HL-60/S4 treated with retinoic acid at 250 ng/mL for 4 days and 3 days (cell line): ENCODE measurements at regions not wholly inside any gene's neighbourhood (a gene's known extent, or its start where the extent isn't known, plus 50 kb on each side); places are given as distances from the start of the nearest gene placed in this dataset.

Experiments
- in situ Hi-C: fragments of 300-500 bp; cut with MboI; formaldehyde crosslinking; loops from 2 replicates; pipeline ENCODE4 v1.7.0; 2022; ENCODE audit warnings: low sequenced_read_pairs

DNA sequence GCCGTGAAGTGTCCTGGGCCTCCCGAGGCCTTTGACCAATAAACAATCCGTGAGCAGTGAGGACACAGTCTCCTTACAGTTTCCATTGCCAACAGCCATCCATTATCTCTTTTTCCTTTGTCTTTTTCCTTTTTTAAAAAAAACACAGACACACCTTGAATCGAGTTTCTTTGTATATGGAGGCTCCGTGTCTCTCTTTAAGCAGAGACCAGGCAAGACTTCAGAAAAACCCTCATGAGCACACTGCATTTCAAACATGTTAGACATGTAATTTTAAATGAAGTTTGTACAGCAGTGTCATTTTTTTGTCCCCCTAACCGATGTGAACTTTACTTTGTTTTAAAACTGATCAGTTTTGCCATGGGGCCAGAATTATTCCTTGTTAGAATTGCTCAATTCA lies 111.1 kb downstream of the SPTSSA start:
- in situ Hi-C loops = no loop called here

DNA sequence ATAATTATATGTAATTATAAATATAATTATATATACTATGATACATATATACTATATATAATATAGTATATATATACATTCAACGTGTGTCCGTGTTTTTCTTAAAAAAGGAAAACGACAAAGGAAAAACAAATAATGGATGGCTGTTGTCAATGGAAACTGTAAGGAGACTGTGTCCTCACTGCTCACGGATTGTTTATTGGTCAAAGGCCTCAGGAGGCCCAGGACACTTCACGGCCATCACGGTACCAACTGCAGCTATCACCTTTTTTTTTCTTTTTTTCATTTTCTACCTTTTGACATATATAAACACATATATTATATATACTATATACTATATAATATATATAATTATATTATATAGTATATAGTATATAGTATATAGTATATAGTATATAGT lies 113.4 kb downstream of the SPTSSA start:
- in situ Hi-C loops = loop anchor here (25.0 kb wide), 1 partner anchor 1064 kb away; the partner anchor contains the start of gene NFKBIA

DNA sequence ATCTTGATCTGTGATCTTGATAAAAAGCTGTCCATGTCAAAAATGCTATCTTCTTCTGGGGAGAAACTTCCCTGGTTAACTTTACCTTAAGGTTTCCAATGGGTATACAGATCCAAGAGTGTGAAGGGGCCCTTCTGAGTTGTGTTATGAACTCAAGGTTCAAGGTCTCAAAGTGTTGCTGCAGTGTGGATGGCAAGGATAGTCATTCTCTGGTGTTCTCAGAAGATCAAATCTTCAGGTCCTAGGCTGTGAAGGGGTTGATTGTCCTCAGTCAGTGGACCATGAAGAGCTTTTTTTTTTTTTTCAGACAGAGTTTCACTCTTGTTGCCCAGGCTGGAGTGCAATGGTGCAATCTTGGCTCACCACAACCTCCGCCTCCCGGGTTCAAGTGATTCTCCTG lies 114.4 kb downstream of the SPTSSA start:
- in situ Hi-C loops = loop anchor here (25.0 kb wide), 1 partner anchor 1065 kb away; the partner anchor contains the start of gene NFKBIA

DNA sequence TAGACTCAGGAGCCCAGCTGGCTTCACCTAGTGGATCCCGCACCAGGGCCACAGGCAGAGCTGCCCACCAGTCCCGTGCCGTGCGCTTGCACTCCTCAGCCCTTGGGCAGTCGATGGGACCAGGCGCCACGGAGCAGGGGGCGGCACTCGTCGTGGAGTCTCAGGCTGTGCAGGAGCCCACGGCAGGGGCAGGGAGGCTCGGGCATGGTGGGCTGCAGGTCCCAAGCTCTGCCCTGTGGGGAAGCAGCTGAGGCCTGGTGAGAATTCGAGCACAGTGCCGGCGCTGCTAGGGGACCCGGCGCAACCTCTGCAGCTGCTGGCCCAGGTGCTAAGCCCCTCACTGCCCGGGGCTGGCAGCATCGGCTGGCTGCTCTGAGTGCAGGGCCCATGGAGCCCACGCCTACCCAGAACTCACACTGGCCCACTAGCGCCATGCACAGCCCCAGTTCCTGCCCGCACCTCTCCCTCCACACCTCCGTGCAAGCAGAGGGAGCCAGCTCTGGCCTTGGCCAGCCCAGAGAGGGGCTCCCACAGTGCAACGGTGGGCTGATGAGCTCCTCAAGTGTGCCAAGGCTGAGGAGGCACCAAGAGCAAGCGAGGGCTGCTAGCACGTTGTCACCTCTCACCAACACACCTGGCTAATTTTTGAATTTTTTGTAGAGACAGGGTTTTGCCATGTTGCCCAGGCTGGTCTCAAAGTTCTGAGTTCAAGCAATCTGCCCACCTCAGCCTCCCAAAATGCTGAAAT lies 116.1 kb downstream of the SPTSSA start:
- in situ Hi-C loops = loop anchor here (25.0 kb wide), 1 partner anchor 1066 kb away; the partner anchor contains the start of gene NFKBIA

DNA sequence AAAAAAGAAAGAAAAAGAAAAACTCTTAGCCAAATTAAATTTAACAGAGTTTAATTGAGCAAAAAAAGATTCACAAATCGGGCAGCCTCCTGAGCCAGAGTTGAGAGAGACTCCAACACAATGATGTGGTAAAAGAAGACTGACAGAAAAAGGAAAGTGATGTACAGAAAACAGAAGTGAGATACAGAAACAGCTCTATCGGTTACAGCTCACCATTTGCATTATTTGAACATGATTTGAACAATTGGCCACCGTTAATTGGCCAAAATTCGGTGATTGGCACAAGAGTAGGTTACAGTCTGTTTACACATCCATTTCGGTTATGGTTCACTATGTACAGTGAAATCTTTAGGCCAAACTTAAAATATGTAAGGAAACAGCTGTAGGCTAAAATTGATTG lies 117.7 kb downstream of the SPTSSA start:
- in situ Hi-C loops = loop anchor here (25.0 kb wide), 1 partner anchor 1068 kb away; the partner anchor contains the start of gene NFKBIA

DNA sequence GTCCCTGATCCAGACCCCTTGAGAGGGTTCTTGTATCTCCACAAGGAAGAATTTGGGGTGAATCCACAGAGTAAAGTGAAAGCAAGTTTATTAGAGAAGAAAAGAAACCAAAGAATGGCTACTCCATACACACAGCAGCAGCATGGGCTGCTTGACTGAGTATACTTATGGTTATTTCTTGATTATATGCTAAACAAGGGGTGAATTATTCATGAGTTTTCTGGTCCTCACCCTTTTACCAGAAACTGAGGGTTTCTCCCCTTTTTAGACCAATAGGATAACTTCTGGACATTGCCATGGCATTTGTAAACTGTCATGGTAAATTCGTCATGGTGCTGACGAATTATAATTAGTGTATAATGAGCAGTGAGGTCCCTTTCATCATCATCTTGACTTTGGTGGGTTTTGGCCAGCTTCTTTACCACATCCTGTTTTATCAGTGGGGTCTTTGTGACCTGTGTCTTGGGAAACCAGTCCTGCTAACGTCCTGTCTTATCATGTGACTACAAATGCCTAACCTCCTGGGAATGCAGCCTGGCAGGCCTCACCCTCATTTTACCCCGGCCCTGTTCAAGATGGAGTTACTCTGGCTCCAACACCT lies 121.9 kb downstream of the SPTSSA start:
- in situ Hi-C loops = loop anchor here (25.0 kb wide), 1 partner anchor 1072 kb away; the partner anchor contains the start of gene NFKBIA

GRCh38 chr14:34338056-34338455 lies 124.0 kb downstream of the SPTSSA start:
- in situ Hi-C loops = loop anchor here (25.0 kb wide), 1 partner anchor 1074 kb away; the partner anchor contains the start of gene NFKBIA

GRCh38 chr14:34336501-34336900 lies 125.5 kb downstream of the SPTSSA start:
- in situ Hi-C loops = loop anchor here (25.0 kb wide), 1 partner anchor 1076 kb away; the partner anchor contains the start of gene NFKBIA

- in situ Hi-C loops = loop anchor here (25.0 kb wide), 1 partner anchor 1076 kb away; the partner anchor contains the start of gene NFKBIA
These were observed 126.1 kb downstream of the SPTSSA start for GRCh38 chr14:34335968-34336367.

GRCh38 chr14:34334329-34334728 lies 127.7 kb downstream of the SPTSSA start:
- in situ Hi-C loops = loop anchor here (25.0 kb wide), 1 partner anchor 1078 kb away; the partner anchor contains the start of gene NFKBIA

- in situ Hi-C loops = loop anchor here (25.0 kb wide), 1 partner anchor 1080 kb away; the partner anchor contains the start of gene NFKBIA
These were observed 130.1 kb downstream of the SPTSSA start for GRCh38 chr14:34331728-34332623.

GRCh38 chr14:34330846-34331245 lies 131.2 kb downstream of the SPTSSA start:
- in situ Hi-C loops = loop anchor here (25.0 kb wide), 1 partner anchor 1081 kb away; the partner anchor contains the start of gene NFKBIA

DNA sequence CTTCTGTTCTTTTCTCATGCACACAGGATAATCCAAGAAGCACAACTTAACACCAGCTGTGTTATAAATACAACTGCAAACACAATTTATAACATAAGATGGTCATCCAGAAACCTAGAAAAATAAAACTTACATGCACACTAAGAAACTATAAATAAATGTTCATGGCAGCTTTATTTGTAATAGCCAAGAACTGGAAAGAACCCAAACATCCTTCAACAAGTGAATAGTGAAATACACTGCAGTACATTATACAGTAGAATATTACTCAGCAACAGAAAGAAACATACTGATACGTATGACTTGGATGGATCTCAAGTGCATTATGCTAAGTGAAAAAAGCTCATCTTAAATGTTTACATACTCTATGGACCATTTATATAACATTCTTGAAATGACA lies 132.7 kb downstream of the SPTSSA start:
- in situ Hi-C loops = loop anchor here (25.0 kb wide), 1 partner anchor 1083 kb away; the partner anchor contains the start of gene NFKBIA

DNA sequence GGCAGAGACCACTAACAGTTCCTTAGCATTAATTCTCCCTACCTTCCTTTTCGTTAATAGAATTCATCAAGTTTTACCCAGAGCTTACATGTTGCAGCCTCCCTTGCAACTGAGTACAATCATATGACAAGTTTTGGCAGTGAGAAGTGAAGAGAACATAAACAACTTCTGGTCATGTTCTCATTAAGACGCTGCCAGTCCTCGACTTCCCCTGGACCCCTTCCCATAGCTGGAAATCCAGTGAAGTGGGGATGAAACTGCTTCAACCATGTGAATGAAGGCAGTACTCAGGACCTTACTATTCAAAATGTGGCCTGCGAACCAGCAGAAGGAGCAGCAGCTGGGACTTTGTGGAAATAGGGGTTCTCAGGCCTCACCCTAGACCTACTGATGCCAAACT lies 133.9 kb downstream of the SPTSSA start:
- in situ Hi-C loops = loop anchor here (25.0 kb wide), 1 partner anchor 1084 kb away; the partner anchor contains the start of gene NFKBIA

DNA sequence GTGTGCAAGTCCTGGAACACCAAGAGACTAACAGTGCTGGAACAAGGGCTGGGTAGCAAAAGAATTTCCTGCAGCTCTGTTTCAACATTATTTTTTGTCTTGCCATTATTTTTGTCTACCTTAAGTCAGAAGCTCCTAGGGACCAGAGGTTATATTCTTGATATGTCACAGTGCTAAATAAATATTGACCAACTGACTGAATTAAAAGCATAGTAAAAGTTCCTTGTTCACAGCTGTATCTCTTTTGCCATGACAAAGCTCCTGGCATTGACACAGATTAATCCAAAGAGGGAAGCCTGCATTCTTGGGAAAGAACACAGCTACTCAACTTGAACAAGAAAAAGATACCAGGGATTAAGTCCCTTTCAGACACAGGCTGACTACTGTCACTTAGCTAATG lies 136.5 kb downstream of the SPTSSA start:
- in situ Hi-C loops = loop anchor here (25.0 kb wide), 1 partner anchor 1087 kb away; the partner anchor contains the start of gene NFKBIA

DNA sequence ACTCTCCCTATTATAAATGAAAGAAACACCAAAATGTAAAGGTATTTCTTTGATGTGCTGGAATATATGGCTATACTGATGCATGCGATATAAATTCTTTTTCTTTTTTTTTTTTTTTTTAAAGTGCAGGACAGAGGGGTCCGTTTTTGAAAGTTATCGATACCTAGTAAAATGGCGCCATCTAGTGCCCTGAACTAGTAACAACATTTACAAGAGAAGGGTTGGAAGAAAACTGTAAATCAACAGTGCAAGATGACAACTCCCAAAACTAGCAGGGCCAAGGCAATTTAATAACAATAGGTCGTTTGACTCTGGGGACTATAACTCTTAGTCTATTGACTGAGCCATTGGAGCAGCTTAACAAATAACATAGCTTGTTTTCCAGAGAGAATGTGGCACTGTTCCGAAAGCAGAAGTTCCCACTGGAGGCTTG lies 137.7 kb downstream of the SPTSSA start:
- in situ Hi-C loops = no loop called here

- in situ Hi-C loops = no loop called here
These were observed 139.1 kb downstream of the SPTSSA start for GRCh38 chr14:34322940-34323418.

GRCh38 chr14:34319140-34319539 lies 142.9 kb downstream of the SPTSSA start:
- in situ Hi-C loops = no loop called here

- in situ Hi-C loops = no loop called here
These were observed 144.0 kb downstream of the SPTSSA start for GRCh38 chr14:34318014-34318413.

DNA sequence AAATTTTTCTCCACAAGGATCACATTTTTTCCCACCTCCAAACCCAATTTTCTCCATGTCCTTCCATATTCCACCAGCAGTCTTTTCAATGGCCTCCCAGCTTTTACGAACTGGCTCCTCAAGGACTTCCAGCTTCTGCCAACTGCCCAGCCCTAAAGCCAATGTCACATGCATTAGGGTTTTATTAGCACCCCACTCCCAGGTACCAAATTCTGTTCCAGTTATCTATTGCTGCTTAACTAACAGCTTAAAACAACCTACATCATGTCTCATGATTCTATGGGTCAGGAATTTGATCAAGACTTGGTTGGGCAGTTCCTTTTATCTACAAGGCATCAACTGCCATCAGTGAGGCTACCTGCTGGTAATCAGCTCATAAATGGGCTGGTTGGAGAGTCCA lies 151.3 kb downstream of the SPTSSA start:
- in situ Hi-C loops = no loop called here
